ENCODE measurements at regions not wholly inside any gene's neighbourhood (a gene's known extent, or its start where the extent isn't known, plus 50 kb on each side); places are given as distances from the start of the nearest gene placed in this dataset.

DNA sequence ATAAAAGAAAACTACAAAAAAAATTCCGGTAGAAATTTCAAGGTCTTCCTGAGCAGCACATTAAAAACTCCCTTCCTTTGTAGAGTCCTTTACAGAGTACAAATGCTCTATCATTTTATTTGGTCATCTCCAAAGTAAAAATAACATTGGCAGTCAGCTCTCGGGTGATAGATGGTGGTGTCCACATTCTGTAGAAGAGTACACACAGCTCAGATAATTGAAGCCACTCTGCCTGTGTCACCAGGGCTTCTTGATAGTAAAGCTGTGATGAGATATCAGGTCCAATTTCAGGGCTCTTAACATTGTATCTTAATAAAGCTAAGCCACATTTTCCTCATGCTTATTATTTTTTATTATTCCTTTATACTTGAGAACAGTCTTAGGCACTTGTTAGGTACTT, 371.6 kb downstream of the TAFA4 start:
- Histone ChIP-seq H3K27me3 (ENCODE audit: control insufficient read depth in 2 of 2, insufficient read depth in 2 of 2, low read length in 2 of 2) (no peaks in the 10 kb centered on the region), H3K4me3 (replicated peaks in 1 of 3; ENCODE audit: insufficient read depth in 1 of 3, low read depth in 1 of 3, low read length in 3 of 3) (no peak overlapping the region), H3K27ac (ENCODE audit: insufficient read depth, low read depth, low read length) (no peak overlapping the region), H4K20me1 (replicated peaks; ENCODE audit: control insufficient read depth, extremely low read depth, insufficient read depth, low read length) (no peaks in the 10 kb centered on the region), H3K4me1 (ENCODE audit: control insufficient read depth, extremely low read depth, insufficient read depth, low read length) (no peaks in the 10 kb centered on the region), H3K4me2 (ENCODE audit: insufficient read depth, low read length) (no peak overlapping the region), H3K9me3 (replicated peaks; ENCODE audit: control insufficient read depth, insufficient read depth, low read length) (no peaks in the 10 kb centered on the region), H3K9me1 (replicated peaks; ENCODE audit: control insufficient read depth, extremely low read depth, insufficient read depth, low read length) (no peaks in the 10 kb centered on the region), H3K79me2 (ENCODE audit: control insufficient read depth, insufficient read depth, low read length) (no peaks in the 10 kb centered on the region), H2AFZ (ENCODE audit: low read depth, low read length) (no peak overlapping the region), H3K36me3 (ENCODE audit: control insufficient read depth in 2 of 2, extremely low read depth in 1 of 2, insufficient read depth in 2 of 2, low read length in 2 of 2) (no peaks in the 10 kb centered on the region), H3K9ac (replicated peaks; ENCODE audit: extremely low read depth, insufficient read depth, low read length) (no peak overlapping the region)
- ChIA-PET CTCF (no interaction called here), POLR2A (no interaction called here)
- DNase-seq (ENCODE audit: low read depth, low spot score): no peak
- no peak for FAIRE-seq
- TF ChIP-seq MYC (IDR thresholded peaks at IDR 0.05; ENCODE audit: low read depth, low read length) (no peak), JUN (IDR thresholded peaks at IDR 0.05; ENCODE audit: borderline replicate concordance, insufficient read depth, insufficient read length, low read depth) (no peak), FOS (IDR thresholded peaks at IDR 0.05; ENCODE audit: borderline replicate concordance, insufficient read depth, low read length) (no peak), EZH2 (IDR thresholded peaks at IDR 0.05; ENCODE audit: borderline replicate concordance, low read depth, low read length, severe bottlenecking) (no peak), POLR2A (IDR thresholded peaks at IDR 0.05; ENCODE audit: low read depth, low read length) (no peak), POLR2AphosphoS5 (IDR thresholded peaks at IDR 0.05; ENCODE audit: insufficient read depth, low read depth, low read length) (no peak), GATA2 (IDR thresholded peaks at IDR 0.05; ENCODE audit: insufficient read depth, insufficient read length, low read depth, low read length) (no peak)
- TF ChIP-seq, protein P1, sequence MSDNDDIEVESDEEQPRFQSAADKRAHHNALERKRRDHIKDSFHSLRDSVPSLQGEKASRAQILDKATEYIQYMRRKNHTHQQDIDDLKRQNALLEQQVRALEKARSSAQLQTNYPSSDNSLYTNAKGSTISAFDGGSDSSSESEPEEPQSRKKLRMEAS (IDR thresholded peaks at IDR 0.05; ENCODE audit: insufficient read depth, insufficient read length): no peak
- TF ChIP-seq, protein P2, sequence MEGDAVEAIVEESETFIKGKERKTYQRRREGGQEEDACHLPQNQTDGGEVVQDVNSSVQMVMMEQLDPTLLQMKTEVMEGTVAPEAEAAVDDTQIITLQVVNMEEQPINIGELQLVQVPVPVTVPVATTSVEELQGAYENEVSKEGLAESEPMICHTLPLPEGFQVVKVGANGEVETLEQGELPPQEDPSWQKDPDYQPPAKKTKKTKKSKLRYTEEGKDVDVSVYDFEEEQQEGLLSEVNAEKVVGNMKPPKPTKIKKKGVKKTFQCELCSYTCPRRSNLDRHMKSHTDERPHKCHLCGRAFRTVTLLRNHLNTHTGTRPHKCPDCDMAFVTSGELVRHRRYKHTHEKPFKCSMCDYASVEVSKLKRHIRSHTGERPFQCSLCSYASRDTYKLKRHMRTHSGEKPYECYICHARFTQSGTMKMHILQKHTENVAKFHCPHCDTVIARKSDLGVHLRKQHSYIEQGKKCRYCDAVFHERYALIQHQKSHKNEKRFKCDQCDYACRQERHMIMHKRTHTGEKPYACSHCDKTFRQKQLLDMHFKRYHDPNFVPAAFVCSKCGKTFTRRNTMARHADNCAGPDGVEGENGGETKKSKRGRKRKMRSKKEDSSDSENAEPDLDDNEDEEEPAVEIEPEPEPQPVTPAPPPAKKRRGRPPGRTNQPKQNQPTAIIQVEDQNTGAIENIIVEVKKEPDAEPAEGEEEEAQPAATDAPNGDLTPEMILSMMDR (IDR thresholded peaks at IDR 0.05; ENCODE audit: extremely low read depth in 1 of 2, insufficient read depth in 1 of 2, low read depth in 1 of 2, low read length in 2 of 2): no peak
- no TSS peak for BruUV-seq (replicated peaks)
- intact Hi-C loops (cut with micrococcal nuclease): no loop called here
- dilution Hi-C loops (cut with MboI; ENCODE audit: extremely low pct_ligation_motif_present, low sequenced_read_pairs): no loop called here

Data from endothelial cell of umbilical vein (primary cell).